Adrenal gland (tissue), 5 donors: ENCODE measurements at regions not wholly inside any gene's neighbourhood (a gene's known extent, or its start where the extent isn't known, plus 50 kb on each side); places are given as distances from the start of the nearest gene placed in this dataset.

ENCODE experiments used
- POLR2A ChIP-seq, 2 donors: fragments of 450-650 bp; IDR thresholded peaks; one replicate each; pipeline ENCODE4 v1.6.1; 2017; ENCODE audit warnings: antibody characterized with exemption in 2 of 2, mild to moderate bottlenecking in 2 of 2, moderate library complexity in 1 of 2
- TF ChIP-seq, protein P1 (sequence below), 6 experiments: fragments of 450-650 bp in 4 of 6; fragments of 200-600 bp in 2 of 6; sonication (generic) in 1 of 6; IDR thresholded peaks; 1 replicate in 5 of 6; 2 replicates in 1 of 6; pipeline versions ENCODE4 v1.5.1 to v1.8.0; 2016 to 2021; ENCODE audit warnings: antibody characterized with exemption in 6 of 6, mild to moderate bottlenecking in 2 of 6, moderate library complexity in 1 of 6
- donor health status: DM: no; HTN: no; CAD: no.

GRCh38 chr18:990197-990596 is 85.5 kb downstream of the ADCYAP1 start:
- TF ChIP-seq, protein P1, sequence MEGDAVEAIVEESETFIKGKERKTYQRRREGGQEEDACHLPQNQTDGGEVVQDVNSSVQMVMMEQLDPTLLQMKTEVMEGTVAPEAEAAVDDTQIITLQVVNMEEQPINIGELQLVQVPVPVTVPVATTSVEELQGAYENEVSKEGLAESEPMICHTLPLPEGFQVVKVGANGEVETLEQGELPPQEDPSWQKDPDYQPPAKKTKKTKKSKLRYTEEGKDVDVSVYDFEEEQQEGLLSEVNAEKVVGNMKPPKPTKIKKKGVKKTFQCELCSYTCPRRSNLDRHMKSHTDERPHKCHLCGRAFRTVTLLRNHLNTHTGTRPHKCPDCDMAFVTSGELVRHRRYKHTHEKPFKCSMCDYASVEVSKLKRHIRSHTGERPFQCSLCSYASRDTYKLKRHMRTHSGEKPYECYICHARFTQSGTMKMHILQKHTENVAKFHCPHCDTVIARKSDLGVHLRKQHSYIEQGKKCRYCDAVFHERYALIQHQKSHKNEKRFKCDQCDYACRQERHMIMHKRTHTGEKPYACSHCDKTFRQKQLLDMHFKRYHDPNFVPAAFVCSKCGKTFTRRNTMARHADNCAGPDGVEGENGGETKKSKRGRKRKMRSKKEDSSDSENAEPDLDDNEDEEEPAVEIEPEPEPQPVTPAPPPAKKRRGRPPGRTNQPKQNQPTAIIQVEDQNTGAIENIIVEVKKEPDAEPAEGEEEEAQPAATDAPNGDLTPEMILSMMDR (IDR thresholded peaks at IDR 0.05) = no peak
- no peak for TF ChIP-seq POLR2A (IDR thresholded peaks at IDR 0.05)
